Uterus (tissue), 3 donors: ENCODE measurements at regions not wholly inside any gene's neighbourhood (a gene's known extent, or its start where the extent isn't known, plus 50 kb on each side); places are given as distances from the start of the nearest gene placed in this dataset.

Experiments
- DNase-seq, 2 donors: peaks; one replicate each; pipeline ENCODE4 v3.0.0-alpha.2; 2019 to 2020
- H3K27ac ChIP-seq, 2 donors: fragments of 200-600 bp; sonication (generic); 1 replicate in 1 of 2; 2 replicates in 1 of 2; pipeline ENCODE4 v1.5.1; 2016 to 2018
- H3K27me3 ChIP-seq, 2 donors: fragments of 200-600 bp; sonication (generic); one replicate each; pipeline ENCODE4 v1.5.1; 2018 to 2019; ENCODE audit warnings: control low read depth in 1 of 2
- H3K36me3 ChIP-seq, 2 donors: fragments of 200-600 bp; sonication (generic); one replicate each; pipeline ENCODE4 v1.5.1; 2019; ENCODE audit warnings: control low read depth in 1 of 2
- H3K4me1 ChIP-seq, 2 donors: fragments of 200-600 bp; sonication (generic); one replicate each; pipeline ENCODE4 v1.5.1; 2018 to 2019; ENCODE audit warnings: control low read depth in 1 of 2
- H3K4me3 ChIP-seq, 2 donors: fragments of 200-600 bp; sonication (generic); 1 replicate in 1 of 2; 2 replicates in 1 of 2; pipeline ENCODE4 v1.5.1; 2018 to 2019; ENCODE audit warnings: mild to moderate bottlenecking in 1 of 2
- H3K9me3 ChIP-seq, 2 donors: fragments of 200-600 bp; sonication (generic); one replicate each; pipeline ENCODE4 v1.5.1; 2019; ENCODE audit warnings: control low read depth in 1 of 2
- CTCF ChIP-seq, 4 experiments: fragments of 200-600 bp in 2 of 4; fragments of 450-650 bp in 2 of 4; sonication (generic) in 2 of 4; IDR thresholded peaks; one replicate each; pipeline ENCODE4 v1.5.1; 2016 to 2019; ENCODE audit warnings: antibody characterized with exemption in 4 of 4, mild to moderate bottlenecking in 2 of 4, moderate library complexity in 1 of 4
- POLR2A ChIP-seq, 2 donors: fragments of 450-650 bp; IDR thresholded peaks; one replicate each; pipeline ENCODE4 v1.6.1; 2016; ENCODE audit warnings: antibody characterized with exemption in 2 of 2, mild to moderate bottlenecking in 1 of 2, moderate library complexity in 1 of 2
- intact Hi-C: fragments of 100-400 bp; cut with DNase I; formaldehyde crosslinking; loops from one replicate; pipeline ENCODE4 v1.15.1; 2023; ENCODE audit warnings: low total_unique reads
- donor health status: DM: yes; HTN: yes; CAD: no.

GRCh38 chr14:41409806-41410205 is 196.9 kb upstream of the LRFN5 start:
- Histone ChIP-seq H3K4me1 (no peaks in the 10 kb centered on the region), H3K36me3 (no peaks in the 10 kb centered on the region), H3K27ac (no peak overlapping the region), H3K9me3 (no peaks in the 10 kb centered on the region), H3K4me3 (no peak overlapping the region), H3K27me3 (no peaks in the 10 kb centered on the region)
- DNase-seq = no peak
- intact Hi-C loops = no loop called here
- TF ChIP-seq CTCF (IDR thresholded peaks at IDR 0.05) (no peak), POLR2A (IDR thresholded peaks at IDR 0.05) (no peak)

GRCh38 chr14:41404126-41404525 is 202.6 kb upstream of the LRFN5 start:
- Histone ChIP-seq H3K36me3 (no peaks in the 10 kb centered on the region), H3K27me3 (no peaks in the 10 kb centered on the region), H3K27ac (no peak overlapping the region), H3K4me3 (no peak overlapping the region), H3K4me1 (no peaks in the 10 kb centered on the region), H3K9me3 (no peaks in the 10 kb centered on the region)
- TF ChIP-seq POLR2A (IDR thresholded peaks at IDR 0.05) = no peak
- intact Hi-C loops = no loop called here
- no peak for DNase-seq

- DNase-seq = no peak
- H3K4me1 ChIP-seq = no peaks in the 10 kb centered on the region
- H3K27ac ChIP-seq = no peak overlapping the region
- no peak overlapping the region for H3K4me3 ChIP-seq
- intact Hi-C loops = no loop called here
- no peaks in the 10 kb centered on the region for H3K9me3 ChIP-seq
- TF ChIP-seq CTCF (IDR thresholded peaks at IDR 0.05) (no peak), POLR2A (IDR thresholded peaks at IDR 0.05) (no peak)
- no peaks in the 10 kb centered on the region for H3K36me3 ChIP-seq
- no peaks in the 10 kb centered on the region for H3K27me3 ChIP-seq
Observed at GRCh38 chr14:41403360-41403759, 203.3 kb upstream of the LRFN5 start.

GRCh38 chr14:41397926-41398325 is 208.8 kb upstream of the LRFN5 start:
- H3K4me1 ChIP-seq = no peaks in the 10 kb centered on the region
- intact Hi-C loops = no loop called here
- no peak for DNase-seq
- H3K27me3 ChIP-seq = no peaks in the 10 kb centered on the region
- H3K27ac ChIP-seq = no peak overlapping the region
- H3K4me3 ChIP-seq = no peak overlapping the region
- no peaks in the 10 kb centered on the region for H3K36me3 ChIP-seq
- no peaks in the 10 kb centered on the region for H3K9me3 ChIP-seq
- no peak for TF ChIP-seq CTCF (IDR thresholded peaks at IDR 0.05)
- no peak for TF ChIP-seq POLR2A (IDR thresholded peaks at IDR 0.05)

DNA sequence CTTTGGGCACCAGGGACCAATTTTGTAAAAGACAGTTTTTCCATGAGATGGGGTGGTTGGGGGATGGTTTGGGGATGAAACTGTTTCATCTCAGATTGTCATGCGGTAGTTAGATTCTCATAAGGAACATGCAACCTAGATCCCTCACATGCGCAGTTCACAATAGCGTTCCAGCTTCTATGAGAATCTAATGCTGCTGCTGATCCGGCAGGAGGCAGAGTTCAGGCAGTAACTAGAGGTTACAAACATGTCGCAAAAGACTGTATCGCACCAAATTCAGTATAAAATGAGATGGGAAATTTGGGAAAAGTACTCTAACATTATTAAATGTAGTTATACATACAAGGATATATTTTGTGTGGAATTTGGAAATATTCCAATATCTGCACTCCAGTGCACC is 213.2 kb upstream of the LRFN5 start:
- no peak for TF ChIP-seq CTCF (IDR thresholded peaks at IDR 0.05)
- TF ChIP-seq POLR2A (IDR thresholded peaks at IDR 0.05) = no peak
- no peak for DNase-seq
- Histone ChIP-seq H3K27me3 (no peaks in the 10 kb centered on the region), H3K9me3 (no peaks in the 10 kb centered on the region), H3K27ac (no peak overlapping the region), H3K4me1 (no peaks in the 10 kb centered on the region), H3K36me3 (no peaks in the 10 kb centered on the region), H3K4me3 (no peak overlapping the region)
- intact Hi-C loops = no loop called here

- Histone ChIP-seq H3K9me3 (no peaks in the 10 kb centered on the region), H3K4me3 (no peak overlapping the region), H3K27me3 (no peaks in the 10 kb centered on the region), H3K27ac (no peak overlapping the region), H3K4me1 (no peaks in the 10 kb centered on the region), H3K36me3 (no peaks in the 10 kb centered on the region)
- intact Hi-C loops = no loop called here
- TF ChIP-seq POLR2A (IDR thresholded peaks at IDR 0.05) = no peak
- TF ChIP-seq CTCF (IDR thresholded peaks at IDR 0.05) = no peak
- DNase-seq = no peak
Observed at GRCh38 chr14:41392226-41392625, 214.4 kb upstream of the LRFN5 start.
